BE2C (cell line): ENCODE measurements at regions not wholly inside any gene's neighbourhood (a gene's known extent, or its start where the extent isn't known, plus 50 kb on each side); places are given as distances from the start of the nearest gene placed in this dataset.

Experiments used
- DNase-seq: peaks from one replicate; pipeline ENCODE4 v3.0.0-alpha.2; 2020
- H3K27me3 ChIP-seq: fragments of 250-450 bp; sonication (Bioruptor Pico); 2 replicates; pipeline ENCODE4 v1.5.1; 2020; ENCODE audit warnings: mild to moderate bottlenecking
- H3K36me3 ChIP-seq: fragments of 250-450 bp; sonication (Bioruptor Pico); 2 replicates; pipeline ENCODE4 v1.5.1; 2020; ENCODE audit warnings: mild to moderate bottlenecking
- H3K4me1 ChIP-seq: fragments of 250-450 bp; sonication (Bioruptor Pico); 2 replicates; pipeline ENCODE4 v1.5.1; 2020
- H3K4me3 ChIP-seq: 2 replicates; pipeline ENCODE4 v1.5.1; 2011; ENCODE audit warnings: low read depth, low read length
- H3K9me3 ChIP-seq: fragments of 250-450 bp; sonication (Bioruptor Pico); 2 replicates; pipeline ENCODE4 v1.5.1; 2020
- TF ChIP-seq, protein P1 (sequence below): IDR thresholded peaks from 2 replicates; pipeline ENCODE4 v1.5.1; 2012; ENCODE audit warnings: mild to moderate bottlenecking, low read depth, low read length

DNA sequence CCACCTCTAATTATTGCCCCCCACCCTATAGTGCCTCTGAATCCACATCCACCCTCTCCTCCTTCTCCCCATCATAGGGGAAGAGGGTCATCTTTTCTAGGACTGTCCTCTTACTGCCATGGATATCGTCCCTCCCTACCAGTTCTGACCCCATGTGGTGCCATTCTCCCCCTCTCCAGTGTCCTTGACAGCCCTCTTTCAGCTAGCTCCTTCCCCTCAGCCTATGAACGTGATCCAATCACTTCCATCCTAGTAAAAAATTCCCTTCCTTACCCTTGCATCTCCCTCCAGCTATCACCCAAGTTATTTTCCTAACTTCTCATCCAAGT, 172.7 kb downstream of the RRAGC start:
- TF ChIP-seq, protein P1, sequence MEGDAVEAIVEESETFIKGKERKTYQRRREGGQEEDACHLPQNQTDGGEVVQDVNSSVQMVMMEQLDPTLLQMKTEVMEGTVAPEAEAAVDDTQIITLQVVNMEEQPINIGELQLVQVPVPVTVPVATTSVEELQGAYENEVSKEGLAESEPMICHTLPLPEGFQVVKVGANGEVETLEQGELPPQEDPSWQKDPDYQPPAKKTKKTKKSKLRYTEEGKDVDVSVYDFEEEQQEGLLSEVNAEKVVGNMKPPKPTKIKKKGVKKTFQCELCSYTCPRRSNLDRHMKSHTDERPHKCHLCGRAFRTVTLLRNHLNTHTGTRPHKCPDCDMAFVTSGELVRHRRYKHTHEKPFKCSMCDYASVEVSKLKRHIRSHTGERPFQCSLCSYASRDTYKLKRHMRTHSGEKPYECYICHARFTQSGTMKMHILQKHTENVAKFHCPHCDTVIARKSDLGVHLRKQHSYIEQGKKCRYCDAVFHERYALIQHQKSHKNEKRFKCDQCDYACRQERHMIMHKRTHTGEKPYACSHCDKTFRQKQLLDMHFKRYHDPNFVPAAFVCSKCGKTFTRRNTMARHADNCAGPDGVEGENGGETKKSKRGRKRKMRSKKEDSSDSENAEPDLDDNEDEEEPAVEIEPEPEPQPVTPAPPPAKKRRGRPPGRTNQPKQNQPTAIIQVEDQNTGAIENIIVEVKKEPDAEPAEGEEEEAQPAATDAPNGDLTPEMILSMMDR, result no peak
- Histone ChIP-seq H3K36me3 (no peaks in the 10 kb centered on the region), H3K4me3 (no peak overlapping the region), H3K4me1 (no peaks in the 10 kb centered on the region), H3K27me3 (peaks cover 6% of the 10 kb centered on the region), H3K9me3 (no peaks in the 10 kb centered on the region)
- DNase-seq, result no peak

DNA sequence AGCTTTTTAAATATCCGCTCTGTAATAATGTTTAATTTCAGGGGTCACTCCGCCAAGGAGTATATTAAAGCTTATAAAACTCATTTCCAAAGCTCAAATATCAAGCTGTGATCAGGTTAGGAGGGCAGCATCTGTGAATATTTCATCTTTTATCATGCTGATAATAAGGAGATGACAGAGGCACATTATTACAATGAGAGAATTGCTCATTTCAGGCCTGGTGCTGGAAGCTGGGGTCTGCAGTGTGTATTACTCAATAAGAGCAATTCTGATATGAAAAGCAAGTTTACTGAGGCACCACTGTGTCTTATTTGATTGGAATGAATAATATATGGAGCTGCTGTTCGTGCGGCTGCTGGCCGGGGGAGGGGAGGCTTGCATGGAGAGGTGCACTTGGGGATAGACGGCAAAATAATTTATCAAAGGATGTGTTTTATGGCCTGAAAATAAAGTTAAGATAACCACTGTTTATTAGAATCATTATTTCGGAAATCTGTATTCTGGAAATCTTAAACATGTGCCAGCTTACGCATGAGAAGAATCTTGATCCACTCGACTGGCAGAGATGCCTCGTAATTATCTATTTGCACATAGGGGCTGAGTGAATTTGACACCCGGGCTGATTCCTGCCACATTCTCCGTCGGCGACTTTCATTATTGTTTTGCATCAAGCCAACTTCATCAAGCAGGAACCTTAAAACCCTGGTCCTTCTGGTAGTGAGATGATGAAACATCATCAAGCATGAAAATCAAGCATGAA, 173.2 kb downstream of the RRAGC start:
- peaks cover 6% of the 10 kb centered on the region for H3K27me3 ChIP-seq
- TF ChIP-seq, protein P1, result no peak
- H3K36me3 ChIP-seq, result no peaks in the 10 kb centered on the region
- H3K4me1 ChIP-seq, result no peaks in the 10 kb centered on the region
- no peak overlapping the region for H3K4me3 ChIP-seq
- no peak for DNase-seq
- no peaks in the 10 kb centered on the region for H3K9me3 ChIP-seq

DNA sequence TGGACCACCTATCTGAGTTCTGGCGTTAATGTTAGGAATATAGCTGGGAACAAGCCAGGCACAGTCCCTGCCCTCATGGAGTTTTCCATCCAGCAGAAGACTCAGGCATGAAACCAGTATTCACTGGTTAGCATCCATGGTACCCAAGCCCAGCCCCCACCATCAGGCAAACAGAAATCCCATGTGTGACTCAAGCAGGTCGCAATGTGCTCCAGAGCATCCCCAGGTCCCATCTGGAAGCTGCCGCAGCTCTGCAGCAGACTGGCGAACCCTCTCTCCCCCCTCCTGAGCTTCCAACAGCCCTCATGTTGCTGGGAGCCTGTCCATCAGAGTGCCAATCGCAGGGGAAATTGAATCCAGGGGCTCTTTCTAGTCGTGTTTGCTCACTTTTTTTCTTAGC, 174.2 kb downstream of the RRAGC start:
- no peak for DNase-seq
- no peaks in the 10 kb centered on the region for H3K4me1 ChIP-seq
- H3K4me3 ChIP-seq, result no peak overlapping the region
- H3K36me3 ChIP-seq, result no peaks in the 10 kb centered on the region
- peaks cover 6% of the 10 kb centered on the region for H3K27me3 ChIP-seq
- H3K9me3 ChIP-seq, result no peaks in the 10 kb centered on the region
- TF ChIP-seq, protein P1, result no peak

DNA sequence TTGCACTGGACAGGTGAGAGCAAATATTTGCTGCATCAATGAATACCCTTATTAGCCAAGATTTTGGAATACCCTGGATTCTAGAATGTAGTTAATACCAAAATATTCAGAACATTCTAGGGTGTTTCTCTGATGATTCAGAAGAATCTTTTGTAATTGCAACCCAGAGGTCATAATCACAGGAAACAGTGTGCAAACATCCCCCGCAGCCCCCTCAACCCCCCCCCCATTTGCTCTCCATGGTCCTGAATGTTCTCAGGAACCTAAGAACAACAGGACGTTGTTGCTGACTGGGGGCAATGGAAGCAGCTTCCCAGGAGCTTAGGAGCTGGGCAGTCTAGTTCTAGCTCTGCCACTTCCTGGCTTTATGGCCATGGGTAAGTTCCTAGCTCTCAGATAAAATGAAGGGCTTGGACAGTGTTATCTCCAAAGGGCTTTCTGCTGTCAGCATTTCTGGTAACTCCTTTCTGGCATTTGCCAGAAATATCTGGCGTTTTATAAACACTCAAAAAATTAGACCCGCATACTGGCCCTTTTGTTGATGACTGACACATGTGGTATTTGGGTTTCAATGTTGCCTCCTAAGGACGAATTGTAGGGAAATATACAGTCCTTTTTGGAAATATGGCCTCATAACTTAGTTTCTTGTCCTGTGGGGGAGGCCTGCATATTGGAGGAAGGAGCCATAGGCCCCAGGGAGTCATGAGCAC, 178.6 kb downstream of the RRAGC start:
- no peak overlapping the region for H3K4me3 ChIP-seq
- TF ChIP-seq, protein P1, result no peak
- no peaks in the 10 kb centered on the region for H3K4me1 ChIP-seq
- no peak for DNase-seq
- no peaks in the 10 kb centered on the region for H3K36me3 ChIP-seq
- no peaks in the 10 kb centered on the region for H3K9me3 ChIP-seq
- no peaks in the 10 kb centered on the region for H3K27me3 ChIP-seq

DNA sequence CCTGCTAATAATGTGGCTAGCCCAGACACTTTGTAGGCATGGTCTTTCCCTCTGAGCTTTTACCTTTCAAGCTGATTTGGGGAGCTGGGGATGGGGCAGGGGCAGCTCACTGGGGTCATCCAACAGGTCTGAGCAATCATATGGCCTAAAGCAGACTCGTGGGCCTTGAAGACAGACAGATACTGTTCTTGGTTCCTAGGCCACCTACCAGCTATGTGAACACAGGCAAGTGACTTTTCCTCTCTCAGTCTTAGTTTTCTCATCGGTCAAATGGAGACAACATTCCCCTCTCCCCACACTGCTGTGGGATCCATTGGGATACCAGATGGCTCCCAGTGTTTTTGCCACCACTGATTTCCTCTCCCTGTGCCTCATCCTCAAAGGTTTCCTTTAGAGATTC, 181.8 kb downstream of the RRAGC start:
- Histone ChIP-seq H3K4me3 (no peak overlapping the region), H3K27me3 (no peaks in the 10 kb centered on the region), H3K4me1 (no peaks in the 10 kb centered on the region), H3K9me3 (no peaks in the 10 kb centered on the region), H3K36me3 (no peaks in the 10 kb centered on the region)
- TF ChIP-seq, protein P1, result no peak
- no peak for DNase-seq

DNA sequence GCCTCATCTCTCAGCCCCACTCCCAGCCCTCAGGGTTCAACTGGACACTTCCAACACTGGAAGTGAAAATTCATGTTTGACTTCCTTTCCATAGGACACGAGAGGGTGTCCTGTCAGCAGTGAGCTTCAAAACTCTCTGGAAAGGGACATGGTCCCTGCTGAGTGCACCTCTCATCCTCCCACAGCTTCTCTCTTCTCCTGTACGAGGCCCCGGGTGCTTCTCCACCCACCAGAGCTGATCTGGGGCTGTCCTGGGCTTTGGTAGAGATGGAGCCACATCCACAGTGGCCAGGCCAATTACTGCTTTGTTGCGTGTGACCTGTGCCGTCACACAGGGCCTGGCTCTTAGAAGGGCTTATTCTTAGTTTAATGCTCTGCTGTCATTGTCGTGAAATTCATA, 182.3 kb downstream of the RRAGC start:
- Histone ChIP-seq H3K36me3 (no peaks in the 10 kb centered on the region), H3K9me3 (no peaks in the 10 kb centered on the region), H3K4me3 (no peak overlapping the region), H3K4me1 (no peaks in the 10 kb centered on the region), H3K27me3 (no peaks in the 10 kb centered on the region)
- TF ChIP-seq, protein P1, result no peak
- DNase-seq, result no peak
